ENCODE measurements at regions not wholly inside any gene's neighbourhood (a gene's known extent, or its start where the extent isn't known, plus 50 kb on each side); places are given as distances from the start of the nearest gene placed in this dataset.

GRCh38 chr11:122517403-122518379, 137.8 kb upstream of the UBASH3B start:
- no peak for DNase-seq
- intact Hi-C loops (cut with DNase I; ENCODE audit: low total_unique reads) = no loop called here
- Histone ChIP-seq H3K27me3 (peaks cover 0 to 8% of the 10 kb centered on the region in 2 donors), H3K4me3 (no peak overlapping the region), H3K27ac (no peak overlapping the region), H3K9me3 (no peaks in the 10 kb centered on the region), H3K4me1 (no peaks in the 10 kb centered on the region), H3K36me3 (no peaks in the 10 kb centered on the region)
- no peak for TF ChIP-seq CTCF (IDR thresholded peaks at IDR 0.05)

- no peak for TF ChIP-seq CTCF (IDR thresholded peaks at IDR 0.05)
- DNase-seq = no peak
- no peak overlapping the region for H3K4me3 ChIP-seq
- H3K4me1 ChIP-seq = no peaks in the 10 kb centered on the region
- intact Hi-C loops (cut with DNase I; ENCODE audit: low total_unique reads) = no loop called here
- H3K9me3 ChIP-seq = no peaks in the 10 kb centered on the region
- H3K36me3 ChIP-seq = no peaks in the 10 kb centered on the region
- H3K27me3 ChIP-seq = peaks cover 0 to 8% of the 10 kb centered on the region in 2 donors
- H3K27ac ChIP-seq = no peak overlapping the region
Measured at GRCh38 chr11:122516686-122517085, 138.8 kb upstream of the UBASH3B start.

- Histone ChIP-seq H3K4me1 (no peaks in the 10 kb centered on the region), H3K36me3 (no peaks in the 10 kb centered on the region), H3K27ac (no peak overlapping the region), H3K27me3 (no peaks in the 10 kb centered on the region), H3K4me3 (no peak overlapping the region), H3K9me3 (no peaks in the 10 kb centered on the region)
- intact Hi-C loops (cut with DNase I; ENCODE audit: low total_unique reads) = no loop called here
- no peak for DNase-seq
- no peak for TF ChIP-seq CTCF (IDR thresholded peaks at IDR 0.05)
Measured at GRCh38 chr11:122513997-122514396, 141.5 kb upstream of the UBASH3B start.

- intact Hi-C loops (cut with DNase I; ENCODE audit: low total_unique reads) = no loop called here
- DNase-seq = no peak
- H3K4me1 ChIP-seq = no peaks in the 10 kb centered on the region
- H3K36me3 ChIP-seq = no peaks in the 10 kb centered on the region
- no peaks in the 10 kb centered on the region for H3K9me3 ChIP-seq
- no peak overlapping the region for H3K4me3 ChIP-seq
- no peak overlapping the region for H3K27ac ChIP-seq
- TF ChIP-seq CTCF (IDR thresholded peaks at IDR 0.05) = no peak
- no peaks in the 10 kb centered on the region for H3K27me3 ChIP-seq
Measured at GRCh38 chr11:122513328-122513727, 142.2 kb upstream of the UBASH3B start.

- Histone ChIP-seq H3K27me3 (no peaks in the 10 kb centered on the region), H3K27ac (no peak overlapping the region), H3K4me1 (no peaks in the 10 kb centered on the region), H3K9me3 (no peaks in the 10 kb centered on the region), H3K4me3 (no peak overlapping the region), H3K36me3 (no peaks in the 10 kb centered on the region)
- DNase-seq = no peak
- no peak for TF ChIP-seq CTCF (IDR thresholded peaks at IDR 0.05)
- intact Hi-C loops (cut with DNase I; ENCODE audit: low total_unique reads) = no loop called here
Measured at GRCh38 chr11:122512688-122513087, 142.8 kb upstream of the UBASH3B start.

Measured in tibial artery (tissue), 4 donors.